Stimulated activated CD4-positive, alpha-beta T cell treated with anti-CD3 and anti-CD28 coated beads, TNF-alpha, amount 100 ng/mL, for 4 hours (primary cell): ENCODE measurements at regions not wholly inside any gene's neighbourhood (a gene's known extent, or its start where the extent isn't known, plus 50 kb on each side); places are given as distances from the start of the nearest gene placed in this dataset.
"Not testable (repeated sequence)": the region's sequence is repeated elsewhere in the genome, so short reads cannot be mapped to it uniquely, and the experiment has no call there.

Experiments
- DNase-seq, 3 experiments: peaks; one replicate each; pipeline ENCODE4 v3.0.0-alpha.2; 2020; ENCODE audit warnings: low read depth in 3 of 3

- DNase-seq = no peak
Observed at GRCh38 chr5:156191547-156191946, 135.4 kb upstream of the SGCD start.

GRCh38 chr5:156197042-156197635, 129.8 kb upstream of the SGCD start:
- DNase-seq = no peak

- DNase-seq = no peak
Observed at GRCh38 chr5:156199045-156199444, 127.9 kb upstream of the SGCD start.

- DNase-seq = no peak
Observed at GRCh38 chr5:156200938-156201787, 125.8 kb upstream of the SGCD start.

- DNase-seq = no peak
Observed at GRCh38 chr5:156201788-156202403, 125.1 kb upstream of the SGCD start.

- no peak for DNase-seq
Observed at GRCh38 chr5:156208271-156208670, 118.7 kb upstream of the SGCD start.

GRCh38 chr5:156218367-156219158, 108.4 kb upstream of the SGCD start:
- no peak for DNase-seq

- no peak for DNase-seq
Observed at GRCh38 chr5:156219483-156220005, 107.4 kb upstream of the SGCD start.

- no peak for DNase-seq
Observed at GRCh38 chr5:156221816-156222215, 105.1 kb upstream of the SGCD start.

- no peak for DNase-seq
Observed at GRCh38 chr5:156223547-156223946, 103.4 kb upstream of the SGCD start.

- not testable (repeated sequence) for DNase-seq
Observed at GRCh38 chr5:156226485-156226884, 100.5 kb upstream of the SGCD start.

GRCh38 chr5:156230887-156231286, 96.1 kb upstream of the SGCD start:
- no peak for DNase-seq

- DNase-seq = no peak
Observed at GRCh38 chr5:156232251-156232869, 94.6 kb upstream of the SGCD start.

- DNase-seq = no peak
Observed at GRCh38 chr5:156237361-156237760, 89.6 kb upstream of the SGCD start.

- no peak for DNase-seq
Observed at GRCh38 chr5:156239800-156240199, 87.2 kb upstream of the SGCD start.

- DNase-seq = no peak
Observed at GRCh38 chr5:156240414-156240813, 86.5 kb upstream of the SGCD start.

GRCh38 chr5:156241266-156241665, 85.7 kb upstream of the SGCD start:
- DNase-seq = no peak

GRCh38 chr5:156245895-156246294, 81.1 kb upstream of the SGCD start:
- no peak for DNase-seq

- DNase-seq = no peak
Observed at GRCh38 chr5:156251076-156251475, 75.9 kb upstream of the SGCD start.

- DNase-seq = no peak
Observed at GRCh38 chr5:156253130-156253529, 73.8 kb upstream of the SGCD start.

- no peak for DNase-seq
Observed at GRCh38 chr5:156254196-156254595, 72.8 kb upstream of the SGCD start.
